SK-N-MC (cell line): ENCODE measurements at regions not wholly inside any gene's neighbourhood (a gene's known extent, or its start where the extent isn't known, plus 50 kb on each side); places are given as distances from the start of the nearest gene placed in this dataset.
"Not testable (repeated sequence)": the region's sequence is repeated elsewhere in the genome, so short reads cannot be mapped to it uniquely, and the experiment has no call there.

Source experiments
- EZH2 ChIP-seq: fragments of 200-600 bp; sonication (generic); IDR thresholded peaks from one replicate; pipeline ENCODE4 v1.6.1; 2017; ENCODE audit warnings: antibody characterized with exemption
- FOXP2 ChIP-seq: optimal IDR thresholded peaks from 2 replicates; pipeline ENCODE3; 2011; ENCODE audit warnings: mild to moderate bottlenecking, moderate library complexity; ENCODE audit not compliant: insufficient read depth; ENCODE audit errors: extremely low read length, control extremely low read depth
- POLR2AphosphoS5 ChIP-seq: IDR thresholded peaks from 2 replicates; pipeline ENCODE4 v1.6.1; 2012; ENCODE audit warnings: mild to moderate bottlenecking, low read depth, low read length, borderline replicate concordance

DNA sequence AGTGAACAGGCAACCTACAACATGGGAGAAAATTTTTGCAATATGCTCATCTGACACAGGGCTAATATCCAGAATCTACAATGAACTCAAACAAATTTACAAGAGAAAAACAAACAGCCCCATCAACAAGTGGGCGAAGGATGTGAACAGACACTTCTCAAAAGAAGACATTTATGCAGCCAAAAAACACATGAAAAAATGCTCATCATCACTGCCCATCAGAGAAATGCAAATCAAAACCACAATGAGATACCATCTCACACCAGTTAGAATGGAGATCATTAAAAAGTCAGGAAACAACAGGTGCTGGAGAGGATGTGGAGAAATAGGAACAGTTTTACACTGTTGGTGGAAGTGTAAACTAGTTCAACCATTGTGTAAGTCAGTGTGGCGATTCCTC, 76.7 kb upstream of the NMU start:
- not testable (repeated sequence) for TF ChIP-seq EZH2, POLR2AphosphoS5, FOXP2
